GM11168 (cell line): ENCODE measurements at regions not wholly inside any gene's neighbourhood (a gene's known extent, or its start where the extent isn't known, plus 50 kb on each side); places are given as distances from the start of the nearest gene placed in this dataset.

Experiments
- in situ Hi-C: fragments of 300-500 bp; cut with MboI; formaldehyde crosslinking; loops from one replicate; pipeline ENCODE4 v1.12.0; 2022; ENCODE audit warnings: low sequenced_read_pairs; ENCODE audit not compliant: unreplicated experiment

- in situ Hi-C loops, result no loop called here
Measured at GRCh38 chr4:24637173-24637572, 52.8 kb upstream of the DHX15 start.

- in situ Hi-C loops, result no loop called here
Measured at GRCh38 chr4:24638396-24638875, 54.1 kb upstream of the DHX15 start.

GRCh38 chr4:24639714-24640113 is 55.4 kb upstream of the DHX15 start:
- in situ Hi-C loops, result no loop called here

- in situ Hi-C loops, result no loop called here
Measured at GRCh38 chr4:24640366-24640765, 56.0 kb upstream of the DHX15 start.

GRCh38 chr4:24642981-24643547 is 58.7 kb upstream of the DHX15 start:
- in situ Hi-C loops, result no loop called here

- in situ Hi-C loops, result no loop called here
Measured at GRCh38 chr4:24643774-24644520, 59.6 kb upstream of the DHX15 start.

- in situ Hi-C loops, result no loop called here
Measured at GRCh38 chr4:24644983-24645764, 60.8 kb upstream of the DHX15 start.

- in situ Hi-C loops, result no loop called here
Measured at GRCh38 chr4:24645765-24646550, 61.6 kb upstream of the DHX15 start.

GRCh38 chr4:24646798-24647460 is 62.6 kb upstream of the DHX15 start:
- in situ Hi-C loops, result no loop called here

- in situ Hi-C loops, result no loop called here
Measured at GRCh38 chr4:24650849-24651640, 66.7 kb upstream of the DHX15 start.

- in situ Hi-C loops, result no loop called here
Measured at GRCh38 chr4:24655326-24655725, 71.0 kb upstream of the DHX15 start.

- in situ Hi-C loops, result no loop called here
Measured at GRCh38 chr4:24655971-24656370, 71.6 kb upstream of the DHX15 start.

- in situ Hi-C loops, result no loop called here
Measured at GRCh38 chr4:24656906-24657305, 72.6 kb upstream of the DHX15 start.

GRCh38 chr4:24657768-24658617 is 73.6 kb upstream of the DHX15 start:
- in situ Hi-C loops, result no loop called here

GRCh38 chr4:24659241-24659961 is 75.0 kb upstream of the DHX15 start:
- in situ Hi-C loops, result no loop called here

- in situ Hi-C loops, result no loop called here
Measured at GRCh38 chr4:24662056-24662455, 77.7 kb upstream of the DHX15 start.

GRCh38 chr4:24662542-24662941 is 78.2 kb upstream of the DHX15 start:
- in situ Hi-C loops, result no loop called here

GRCh38 chr4:24664956-24665355 is 80.6 kb upstream of the DHX15 start:
- in situ Hi-C loops, result no loop called here
